HepG2 (cell line): ENCODE measurements at regions not wholly inside any gene's neighbourhood (a gene's known extent, or its start where the extent isn't known, plus 50 kb on each side); places are given as distances from the start of the nearest gene placed in this dataset.

Experiments used
- ATAC-seq: fragments of 200-7000 bp; cut with Tn5 transposase; 3 replicates; pipeline ENCODE4 v1.9.1; 2020; ENCODE audit warnings: mild to moderate bottlenecking, moderate library complexity
- BruUV-seq: library from RNA; stranded (reverse); fragments of 400-500 nt; replicated peaks from 2 replicates; lab custom pipeline; 2021; lab: Mats Ljungman, UMichigan
- CTCF ChIA-PET: fragments of 300-600 bp; formaldehyde crosslinking; extraction: SDS; loops from one replicate; lab custom pipeline; 2021; ENCODE audit warnings: low total read pairs, inconsistent platforms, low intra/inter-chr PET ratio; lab: Yijun Ruan, JAX
- POLR2A ChIA-PET: fragments of 350-600 bp; sonication (Branson Sonifier 250); formaldehyde crosslinking; loops from one replicate; lab custom pipeline; 2020; ENCODE audit warnings: antibody characterized with exemption, inconsistent platforms; lab: Yijun Ruan, JAX
- DNase-seq: peaks from one replicate; pipeline ENCODE4 v3.0.0-alpha.2; 2015; ENCODE audit warnings: low spot score
- FAIRE-seq: peaks from 3 replicates; lab custom pipeline; 2011; peaks lifted over from hg19 to GRCh38; lab: Jason Lieb, UNC
- H2AFZ ChIP-seq: one replicate; pipeline ENCODE4 v1.6.1; 2011; ENCODE audit warnings: low read length, inconsistent platforms
- H3K27ac ChIP-seq: fragments of 300-600 bp; 3 replicates; pipeline ENCODE4 v1.8.0; 2011; ENCODE audit warnings: mixed run types, mild to moderate bottlenecking, mixed read lengths, low read length, inconsistent platforms; ENCODE audit not compliant: insufficient read depth; ENCODE audit errors: extremely low read length
- H3K27me3 ChIP-seq, 2 experiments: fragments of 200-600 bp in 1 of 2; 2 replicates in 1 of 2; 3 replicates in 1 of 2; pipeline versions ENCODE4 v1.6.0 to v1.8.0; 2011; ENCODE audit warnings: low read length in 2 of 2, mild to moderate bottlenecking in 2 of 2, moderate library complexity in 2 of 2, inconsistent platforms in 1 of 2; ENCODE audit not compliant: insufficient read depth in 2 of 2, control insufficient read depth in 1 of 2
- H3K36me3 ChIP-seq, 2 experiments: fragments of 200-600 bp in 1 of 2; replicated peaks in 1 of 2; 2 replicates in 1 of 2; 3 replicates in 1 of 2; pipeline versions ENCODE4 v1.5.1 to v1.8.0; 2011; ENCODE audit warnings: low read length in 2 of 2, inconsistent platforms in 1 of 2; ENCODE audit not compliant: insufficient read depth in 2 of 2, control insufficient read depth in 1 of 2
- H3K4me1 ChIP-seq: 2 replicates; pipeline ENCODE4 v1.5.1; 2012; ENCODE audit warnings: low read length, inconsistent platforms; ENCODE audit not compliant: insufficient read depth
- H3K4me2 ChIP-seq: 2 replicates; pipeline ENCODE4 v1.6.0; 2011; ENCODE audit warnings: low read depth, low read length, inconsistent platforms
- H3K4me3 ChIP-seq, 3 experiments: fragments of 200-600 bp in 1 of 3; sonication (generic), shearing (Covaris generic) in 1 of 3; replicated peaks in 1 of 3; 2 replicates each; pipeline ENCODE4 v1.5.1; 2011 to 2016; ENCODE audit warnings: low read length in 3 of 3, inconsistent platforms in 2 of 3, low read depth in 2 of 3, mild to moderate bottlenecking in 2 of 3, control low read depth in 1 of 3, mixed read lengths in 1 of 3; ENCODE audit not compliant: insufficient read depth in 1 of 3
- H3K79me2 ChIP-seq: one replicate; pipeline ENCODE4 v1.6.1; 2011; ENCODE audit warnings: low read length, inconsistent platforms; ENCODE audit not compliant: insufficient read depth
- H3K9ac ChIP-seq: 2 replicates; pipeline ENCODE4 v1.6.0; 2011; ENCODE audit warnings: mild to moderate bottlenecking, low read depth, low read length, inconsistent platforms; ENCODE audit not compliant: insufficient read depth
- H3K9me3 ChIP-seq: 2 replicates; pipeline ENCODE4 v1.5.1; 2012; ENCODE audit warnings: mild to moderate bottlenecking, low read length
- H4K20me1 ChIP-seq: 2 replicates; pipeline ENCODE4 v1.6.0; 2011; ENCODE audit warnings: inconsistent platforms, mild to moderate bottlenecking, low read length, moderate library complexity; ENCODE audit not compliant: insufficient read depth
- IKZF5 ChIP-seq: IDR thresholded peaks from 2 replicates; pipeline ENCODE4 v1.6.1; 2018; ENCODE audit warnings: missing genetic modification reagents, mild to moderate bottlenecking, missing compliant biosample characterization
- KDM2A ChIP-seq: sonication (generic); formaldehyde crosslinking; IDR thresholded peaks from 2 replicates; pipeline ENCODE4 v1.4.0; 2020; ENCODE audit warnings: low read depth, missing genetic modification reagents, borderline replicate concordance
- MTERF4 ChIP-seq: sonication (generic); formaldehyde crosslinking; IDR thresholded peaks from 2 replicates; pipeline ENCODE4 v1.8.0; 2023; ENCODE audit warnings: mild to moderate bottlenecking, missing genetic modification reagents
- POLR2AphosphoS2 ChIP-seq: IDR thresholded peaks from 2 replicates; pipeline ENCODE4 v1.6.1; 2011; ENCODE audit warnings: low read depth, low read length, improper control_type of control experiment
- RBM39 ChIP-seq: fragments of 200-400 bp; formaldehyde crosslinking; IDR thresholded peaks from one replicate; pipeline ENCODE4 v1.6.1; 2018; ENCODE audit warnings: antibody characterized with exemption, mild to moderate bottlenecking, low read depth, low read length; ENCODE audit not compliant: poor library complexity, severe bottlenecking
- RXRB ChIP-seq: IDR thresholded peaks from 2 replicates; pipeline ENCODE4 v1.6.1; 2016; ENCODE audit warnings: borderline replicate concordance, missing genetic modification reagents, missing compliant biosample characterization
- ZNF276 ChIP-seq: sonication (generic); formaldehyde crosslinking; IDR thresholded peaks from 2 replicates; pipeline ENCODE4 v1.4.0; 2020; ENCODE audit warnings: mild to moderate bottlenecking, low read depth, missing genetic modification reagents
- ZNF549 ChIP-seq: sonication (generic); formaldehyde crosslinking; IDR thresholded peaks from 2 replicates; pipeline ENCODE4 v1.5.0; 2020; ENCODE audit warnings: missing genetic modification reagents
- ZNF614 ChIP-seq: IDR thresholded peaks from 2 replicates; pipeline ENCODE4 v1.6.1; 2018; ENCODE audit warnings: missing biosample characterization, missing genetic modification reagents, inconsistent platforms, borderline replicate concordance
- ZSCAN12 ChIP-seq: sonication (generic); formaldehyde crosslinking; IDR thresholded peaks from 2 replicates; pipeline ENCODE4 v1.9.0; 2021; ENCODE audit warnings: mild to moderate bottlenecking, missing genetic modification reagents
- WGBS: methylation state at CpG from one replicate; pipeline ENCODE4 v1.1.6; 2017; ENCODE audit warnings: low lambda C conversion rate; 5-methylcytosine and 5-hydroxymethylcytosine counted together
- in situ Hi-C: cut with HindIII; loops from 2 replicates; pipeline ENCODE4 v1.10.0; 2017; ENCODE audit warnings: low pct_unique_long_range_greater_than_20kb; ENCODE audit not compliant: extremely low pct_ligation_motif_present
- intact Hi-C: fragments of 100-400 bp; cut with micrococcal nuclease; formaldehyde crosslinking; loops from one replicate; pipeline ENCODE4 v1.10.0; 2022; ENCODE audit not compliant: unreplicated experiment

- FAIRE-seq = no peak
- POLR2A ChIA-PET = no interaction called here
- CTCF ChIA-PET = no interaction called here
These were observed 114.1 kb upstream of the MYCN start for GRCh38 chr2:15826273-15826717.

GRCh38 chr2:15827001-15827400 lies 113.3 kb upstream of the MYCN start:
- Histone ChIP-seq H3K27ac (no peak overlapping the region), H2AFZ (no peak overlapping the region), H4K20me1 (no peaks in the 10 kb centered on the region), H3K4me3 (no peak overlapping the region), H3K79me2 (no peaks in the 10 kb centered on the region)
- intact Hi-C loops = no loop called here
- in situ Hi-C loops = no loop called here
- no TSS peak for BruUV-seq
- CTCF ChIA-PET = no interaction called here
- no peak for FAIRE-seq
- TF ChIP-seq POLR2AphosphoS2 (no peak), RXRB (no peak), ZNF549 (no peak), KDM2A (CRISPR knock-in tag) (no peak), IKZF5 (CRISPR knock-in tag) (no peak), ZNF614 (CRISPR knock-in tag) (no peak), MTERF4 (CRISPR knock-in tag) (no peak), ZNF276 (CRISPR knock-in tag) (no peak)
- TF ChIP-seq, all 625 proteins: peak for 0
- Histone ChIP-seq H3K9me3 (no peaks in the 10 kb centered on the region), H3K36me3 (no peaks in the 10 kb centered on the region), H3K27me3 (peaks cover 0 to 9% of the 10 kb centered on the region in 2 experiments; a peak in 3 of 5 replicates), H3K4me1 (no peaks in the 10 kb centered on the region), H3K4me2 (no peak overlapping the region), H3K9ac (no peak overlapping the region)
- ATAC-seq (no peak), DNase-seq (no peak)
- 73% methylated on average over 4 of the region's 4 CpGs for WGBS
- POLR2A ChIA-PET = no interaction called here

More at GRCh38 chr2:15826273-15826717, 114.1 kb upstream of the MYCN start:
- intact Hi-C loops = no loop called here
- Histone ChIP-seq H3K27ac (no peak overlapping the region), H2AFZ (no peak overlapping the region), H3K79me2 (no peaks in the 10 kb centered on the region), H3K4me1 (no peaks in the 10 kb centered on the region), H3K27me3 (peaks cover 0 to 9% of the 10 kb centered on the region in 2 experiments; a peak in 3 of 5 replicates), H3K36me3 (no peaks in the 10 kb centered on the region), H3K9ac (no peak overlapping the region), H4K20me1 (no peaks in the 10 kb centered on the region), H3K9me3 (no peaks in the 10 kb centered on the region), H3K4me2 (no peak overlapping the region; the same call in 1 of the 2 replicates), H3K4me3 (no peak overlapping the region)
- WGBS = 50% methylated on average over 8 of the region's 8 CpGs
- BruUV-seq = no TSS peak
- in situ Hi-C loops = no loop called here
- no peak for TF ChIP-seq ZSCAN12 (CRISPR knock-in tag)
- no peak for TF ChIP-seq RBM39
- DNase-seq (no peak), ATAC-seq (peak; percentile 78)
